Activated gamma-delta T cell treated with Interleukin-2 at 50 U/mL for 16 hours (primary cell): ENCODE measurements at regions not wholly inside any gene's neighbourhood (a gene's known extent, or its start where the extent isn't known, plus 50 kb on each side); places are given as distances from the start of the nearest gene placed in this dataset.
"Not testable (repeated sequence)": the region's sequence is repeated elsewhere in the genome, so short reads cannot be mapped to it uniquely, and the experiment has no call there.

ENCODE experiments used
- DNase-seq: peaks from one replicate; pipeline ENCODE4 v3.0.0-alpha.2; 2020

GRCh38 chr1:101485712-101486111 lies 248.9 kb downstream of the S1PR1 start:
- DNase-seq, result no peak

- DNase-seq, result not testable (repeated sequence)
Measured at GRCh38 chr1:101492144-101492543, 255.3 kb downstream of the S1PR1 start.

GRCh38 chr1:101493920-101494319 lies 257.1 kb downstream of the S1PR1 start:
- not testable (repeated sequence) for DNase-seq

GRCh38 chr1:101496109-101496508 lies 259.3 kb downstream of the S1PR1 start:
- no peak for DNase-seq

GRCh38 chr1:101497881-101498559 lies 261.2 kb downstream of the S1PR1 start:
- DNase-seq, result no peak

- not testable (repeated sequence) for DNase-seq
Measured at GRCh38 chr1:101504106-101504505, 267.3 kb downstream of the S1PR1 start.

GRCh38 chr1:101505240-101505639 lies 268.4 kb downstream of the S1PR1 start:
- not testable (repeated sequence) for DNase-seq

GRCh38 chr1:101506541-101507164 lies 269.8 kb downstream of the S1PR1 start:
- peak; percentile 43 for DNase-seq

- DNase-seq, result no peak
Measured at GRCh38 chr1:101507547-101507971, 270.7 kb downstream of the S1PR1 start.

- no peak for DNase-seq
Measured at GRCh38 chr1:101508913-101509312, 272.1 kb downstream of the S1PR1 start.

GRCh38 chr1:101509370-101509769 lies 272.6 kb downstream of the S1PR1 start:
- DNase-seq, result no peak

GRCh38 chr1:101511202-101511891 lies 274.5 kb downstream of the S1PR1 start:
- no peak for DNase-seq

- DNase-seq, result no peak
Measured at GRCh38 chr1:101520302-101520701, 283.5 kb downstream of the S1PR1 start.

GRCh38 chr1:101522486-101522885 lies 285.7 kb downstream of the S1PR1 start:
- DNase-seq, result no peak

GRCh38 chr1:101526813-101527212 lies 290.0 kb downstream of the S1PR1 start:
- no peak for DNase-seq

- DNase-seq, result no peak
Measured at GRCh38 chr1:101532377-101532776, 295.6 kb downstream of the S1PR1 start.

GRCh38 chr1:101540161-101540560 lies 303.3 kb downstream of the S1PR1 start:
- DNase-seq, result no peak

GRCh38 chr1:101546885-101547284 lies 310.1 kb downstream of the S1PR1 start:
- no peak for DNase-seq

GRCh38 chr1:101547357-101547756 lies 310.5 kb downstream of the S1PR1 start:
- no peak for DNase-seq

GRCh38 chr1:101548376-101548775 lies 311.6 kb downstream of the S1PR1 start:
- no peak for DNase-seq

- no peak for DNase-seq
Measured at GRCh38 chr1:101550581-101550980, 313.8 kb downstream of the S1PR1 start.

- DNase-seq, result no peak
Measured at GRCh38 chr1:101566883-101567538, 330.2 kb downstream of the S1PR1 start.

- peak; percentile 38 for DNase-seq
Measured at GRCh38 chr1:101567582-101568189, 330.9 kb downstream of the S1PR1 start.
